Peyer's patch (tissue), 4 donors: ENCODE measurements at regions not wholly inside any gene's neighbourhood (a gene's known extent, or its start where the extent isn't known, plus 50 kb on each side); places are given as distances from the start of the nearest gene placed in this dataset.
"Not testable (repeated sequence)": the region's sequence is repeated elsewhere in the genome, so short reads cannot be mapped to it uniquely, and the experiment has no call there.

ENCODE experiments used
- DNase-seq, 3 donors: peaks; one replicate each; pipeline ENCODE4 v3.0.0-alpha.2; 2017 to 2019
- H3K27ac ChIP-seq, 4 donors: fragments of 200-600 bp; sonication (generic); one replicate each; pipeline ENCODE4 v1.5.1; 2016 to 2019
- H3K27me3 ChIP-seq, 2 donors: fragments of 200-600 bp; sonication (generic); one replicate each; pipeline ENCODE4 v1.5.1; 2019
- H3K36me3 ChIP-seq, 3 donors: fragments of 200-600 bp; sonication (generic); one replicate each; pipeline ENCODE4 v1.5.1; 2016 to 2019
- H3K4me1 ChIP-seq, 4 donors: fragments of 200-600 bp; sonication (generic); one replicate each; pipeline ENCODE4 v1.5.1; 2016 to 2019
- H3K4me3 ChIP-seq, 4 donors: fragments of 200-600 bp; sonication (generic); 1 replicate in 3 of 4; 2 replicates in 1 of 4; pipeline ENCODE4 v1.5.1; 2016 to 2019; ENCODE audit warnings: mild to moderate bottlenecking in 1 of 4
- H3K9me3 ChIP-seq, 4 donors: fragments of 200-600 bp; sonication (generic); one replicate each; pipeline ENCODE4 v1.5.1; 2016 to 2019; ENCODE audit warnings: mild to moderate bottlenecking in 1 of 4
- CTCF ChIP-seq, 6 experiments: fragments of 450-650 bp in 4 of 6; fragments of 200-600 bp in 2 of 6; sonication (generic) in 1 of 6; IDR thresholded peaks; one replicate each; pipeline ENCODE4 v1.5.1; 2017 to 2019; ENCODE audit warnings: antibody characterized with exemption in 6 of 6, mild to moderate bottlenecking in 3 of 6, moderate library complexity in 1 of 6
- POLR2A ChIP-seq, 2 donors: fragments of 450-650 bp; IDR thresholded peaks; one replicate each; pipeline ENCODE4 v1.5.1; 2017; ENCODE audit warnings: antibody characterized with exemption in 2 of 2, mild to moderate bottlenecking in 2 of 2, moderate library complexity in 2 of 2

DNA sequence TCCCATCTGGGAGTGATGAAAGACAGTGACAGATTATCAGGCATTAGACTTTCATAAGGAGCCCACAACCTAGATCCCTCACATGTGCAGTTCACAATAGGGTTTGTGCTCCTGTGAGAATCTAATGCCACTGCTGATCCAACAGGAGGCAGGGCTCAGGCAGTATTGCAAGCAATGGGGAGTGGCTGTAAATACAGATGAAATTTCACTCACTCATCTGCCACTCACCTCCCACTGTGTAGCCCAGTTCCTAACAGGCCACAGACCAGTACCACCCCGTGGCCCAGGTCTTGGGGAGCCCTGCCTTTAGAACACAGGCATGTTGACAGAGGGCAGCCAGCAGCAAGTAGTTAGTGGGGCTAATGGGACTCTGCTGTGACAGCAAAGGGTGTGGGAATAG lies 137.3 kb upstream of the NANOS1 start:
- Histone ChIP-seq H3K27me3 (no peaks in the 10 kb centered on the region), H3K27ac (no peak overlapping the region), H3K4me1 (no peaks in the 10 kb centered on the region), H3K9me3 (no peaks in the 10 kb centered on the region), H3K4me3 (no peak overlapping the region), H3K36me3 (no peaks in the 10 kb centered on the region)
- no peak for DNase-seq
- TF ChIP-seq POLR2A (IDR thresholded peaks at IDR 0.05): no peak
- no peak for TF ChIP-seq CTCF (IDR thresholded peaks at IDR 0.05)

DNA sequence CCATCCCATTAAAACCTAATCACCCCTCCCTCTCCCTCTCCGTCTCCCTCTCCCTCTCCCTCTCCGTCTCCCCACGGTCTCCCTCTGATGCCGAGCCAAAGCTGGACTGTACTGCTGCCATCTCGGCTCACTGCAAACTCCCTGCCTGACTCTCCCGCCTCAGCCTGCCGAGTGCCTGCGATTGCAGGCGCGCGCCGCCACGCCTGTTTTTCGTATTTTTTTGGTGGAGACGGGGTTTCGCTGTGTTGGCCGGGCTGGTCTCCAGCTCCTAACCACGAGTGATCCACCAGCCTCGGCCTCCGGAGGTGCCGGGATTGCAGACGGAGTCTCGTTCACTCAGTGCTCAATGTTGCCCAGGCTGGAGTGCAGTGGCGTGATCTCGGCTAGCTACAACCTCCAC lies 134.6 kb upstream of the NANOS1 start:
- not testable (repeated sequence) for H3K27ac ChIP-seq, H3K4me3 ChIP-seq, H3K36me3 ChIP-seq, H3K27me3 ChIP-seq, H3K9me3 ChIP-seq, DNase-seq, H3K4me1 ChIP-seq

DNA sequence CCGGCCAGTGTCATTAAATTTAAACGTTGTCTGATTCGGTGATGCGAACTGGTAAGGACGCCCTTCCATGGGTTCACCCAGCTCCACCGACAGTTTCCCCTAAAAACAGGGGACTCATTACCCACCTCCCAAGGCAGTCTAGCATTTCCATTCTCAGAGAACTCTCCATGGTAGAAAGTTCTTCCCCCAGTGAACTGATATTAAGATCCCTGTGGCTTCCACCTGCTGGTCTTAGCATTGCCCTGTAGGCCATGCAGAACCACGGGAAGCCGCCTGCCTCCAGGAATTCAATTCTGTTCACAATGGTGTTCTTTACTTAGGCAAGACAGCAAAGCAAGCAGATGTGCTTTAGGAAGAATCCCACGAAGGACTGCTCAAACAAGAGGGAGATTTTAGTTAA lies 128.9 kb upstream of the NANOS1 start:
- Histone ChIP-seq H3K36me3 (no peaks in the 10 kb centered on the region), H3K4me1 (no peaks in the 10 kb centered on the region), H3K9me3 (no peaks in the 10 kb centered on the region), H3K27ac (no peak overlapping the region), H3K27me3 (no peaks in the 10 kb centered on the region), H3K4me3 (no peak overlapping the region)
- no peak for TF ChIP-seq CTCF (IDR thresholded peaks at IDR 0.05)
- no peak for TF ChIP-seq POLR2A (IDR thresholded peaks at IDR 0.05)
- no peak for DNase-seq

DNA sequence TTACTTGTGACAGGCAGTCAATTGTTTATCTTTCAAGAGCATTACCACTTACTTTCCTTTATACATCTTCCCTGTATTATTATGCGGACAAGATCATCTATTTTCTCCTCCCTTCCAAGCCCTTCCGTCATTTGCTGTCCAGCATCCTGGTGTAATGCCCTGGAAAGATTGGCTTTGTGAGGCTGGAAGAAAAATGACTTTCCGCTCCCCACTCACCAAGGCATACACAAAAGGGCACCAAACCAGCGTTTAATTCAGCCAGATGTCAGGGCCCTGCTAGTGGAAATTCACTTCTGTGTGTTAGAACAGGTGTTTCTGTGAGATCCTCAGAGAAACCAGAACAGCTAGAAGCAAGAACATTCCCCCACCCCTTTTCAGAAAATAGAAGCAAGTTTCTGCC lies 128.1 kb upstream of the NANOS1 start:
- no peak for DNase-seq
- Histone ChIP-seq H3K27ac (no peak overlapping the region), H3K4me3 (no peak overlapping the region), H3K36me3 (no peaks in the 10 kb centered on the region), H3K27me3 (no peaks in the 10 kb centered on the region), H3K9me3 (no peaks in the 10 kb centered on the region), H3K4me1 (no peaks in the 10 kb centered on the region)
- TF ChIP-seq CTCF (IDR thresholded peaks at IDR 0.05) (no peak), POLR2A (IDR thresholded peaks at IDR 0.05) (no peak)

- TF ChIP-seq POLR2A (IDR thresholded peaks at IDR 0.05) (no peak), CTCF (IDR thresholded peaks at IDR 0.05) (no peak)
- H3K4me3 ChIP-seq: no peak overlapping the region
- H3K36me3 ChIP-seq: no peaks in the 10 kb centered on the region
- no peaks in the 10 kb centered on the region for H3K4me1 ChIP-seq
- no peaks in the 10 kb centered on the region for H3K9me3 ChIP-seq
- no peak overlapping the region for H3K27ac ChIP-seq
- H3K27me3 ChIP-seq: no peaks in the 10 kb centered on the region
- no peak for DNase-seq
These were observed 127.6 kb upstream of the NANOS1 start for GRCh38 chr10:118901906-118902305.

- not testable (repeated sequence) for H3K36me3 ChIP-seq, H3K27ac ChIP-seq, DNase-seq, H3K27me3 ChIP-seq, H3K4me1 ChIP-seq, H3K9me3 ChIP-seq, H3K4me3 ChIP-seq
These were observed 126.9 kb upstream of the NANOS1 start for GRCh38 chr10:118902656-118903055.

GRCh38 chr10:118903251-118903650 lies 126.3 kb upstream of the NANOS1 start:
- H3K4me3 ChIP-seq: no peak overlapping the region
- no peak for TF ChIP-seq CTCF (IDR thresholded peaks at IDR 0.05)
- TF ChIP-seq POLR2A (IDR thresholded peaks at IDR 0.05): no peak
- H3K4me1 ChIP-seq: no peaks in the 10 kb centered on the region
- no peaks in the 10 kb centered on the region for H3K36me3 ChIP-seq
- H3K27me3 ChIP-seq: no peaks in the 10 kb centered on the region
- H3K27ac ChIP-seq: no peak overlapping the region
- no peak for DNase-seq
- no peaks in the 10 kb centered on the region for H3K9me3 ChIP-seq
